ENCODE measurements at regions not wholly inside any gene's neighbourhood (a gene's known extent, or its start where the extent isn't known, plus 50 kb on each side); places are given as distances from the start of the nearest gene placed in this dataset.
"Not testable (repeated sequence)": the region's sequence is repeated elsewhere in the genome, so short reads cannot be mapped to it uniquely, and the experiment has no call there.

- Histone ChIP-seq H3K9me3 (ENCODE audit: control insufficient read depth, low read length) (peaks cover 8% of the 10 kb centered on the region), H3K4me1 (ENCODE audit: control insufficient read depth, insufficient read depth, low read length, poor library complexity, severe bottlenecking) (no peaks in the 10 kb centered on the region), H3K36me3 (ENCODE audit: control insufficient read depth, insufficient read depth, low read length) (peaks cover 4% of the 10 kb centered on the region), H3K27ac (ENCODE audit: low read depth, low read length, severe bottlenecking) (no peak overlapping the region), H3K4me3 (ENCODE audit: extremely low read depth, insufficient read depth, low read length, poor library complexity, severe bottlenecking) (no peak overlapping the region)
- WGBS, 2 experiments (ENCODE audit: insufficient coverage in 2 of 2), result 94 to 100% methylated on average over 2 of the region's 6 CpGs
These were observed 53.3 kb downstream of the TANC2 start for GRCh38 chr17:63019138-63019873.

- no peaks in the 10 kb centered on the region for H3K4me1 ChIP-seq (ENCODE audit: control insufficient read depth, insufficient read depth, low read length, poor library complexity, severe bottlenecking)
- no peak overlapping the region for H3K4me3 ChIP-seq (ENCODE audit: extremely low read depth, insufficient read depth, low read length, poor library complexity, severe bottlenecking)
- H3K9me3 ChIP-seq (ENCODE audit: control insufficient read depth, low read length), result peaks cover 8% of the 10 kb centered on the region
- H3K27ac ChIP-seq (ENCODE audit: low read depth, low read length, severe bottlenecking), result no peak overlapping the region
- 100% methylated on average over 1 of the region's 1 CpG for WGBS, 2 experiments (ENCODE audit: insufficient coverage in 2 of 2)
- H3K36me3 ChIP-seq (ENCODE audit: control insufficient read depth, insufficient read depth, low read length), result peaks cover 4% of the 10 kb centered on the region
These were observed 56.5 kb downstream of the TANC2 start for GRCh38 chr17:63022567-63022966.

- Histone ChIP-seq H3K4me3 (ENCODE audit: extremely low read depth, insufficient read depth, low read length, poor library complexity, severe bottlenecking) (no peak overlapping the region), H3K4me1 (ENCODE audit: control insufficient read depth, insufficient read depth, low read length, poor library complexity, severe bottlenecking) (no peaks in the 10 kb centered on the region), H3K27ac (ENCODE audit: low read depth, low read length, severe bottlenecking) (no peak overlapping the region), H3K9me3 (ENCODE audit: control insufficient read depth, low read length) (peaks cover 8% of the 10 kb centered on the region), H3K36me3 (ENCODE audit: control insufficient read depth, insufficient read depth, low read length) (peaks cover 4% of the 10 kb centered on the region)
- WGBS, 2 experiments (ENCODE audit: insufficient coverage in 2 of 2), result 90 to 100% methylated on average over 1 to 2 of the region's 2 CpGs
These were observed 57.0 kb downstream of the TANC2 start for GRCh38 chr17:63023049-63023448.

GRCh38 chr17:63024201-63024600 lies 58.2 kb downstream of the TANC2 start:
- Histone ChIP-seq H3K36me3 (ENCODE audit: control insufficient read depth, insufficient read depth, low read length) (peaks cover 4% of the 10 kb centered on the region), H3K4me3 (ENCODE audit: extremely low read depth, insufficient read depth, low read length, poor library complexity, severe bottlenecking) (no peak overlapping the region), H3K27ac (ENCODE audit: low read depth, low read length, severe bottlenecking) (no peak overlapping the region), H3K9me3 (ENCODE audit: control insufficient read depth, low read length) (peaks cover 8% of the 10 kb centered on the region), H3K4me1 (ENCODE audit: control insufficient read depth, insufficient read depth, low read length, poor library complexity, severe bottlenecking) (no peaks in the 10 kb centered on the region)
- 88 to 95% methylated on average over 3 to 4 of the region's 4 CpGs for WGBS, 2 experiments (ENCODE audit: insufficient coverage in 2 of 2)

- peaks cover 4% of the 10 kb centered on the region for H3K36me3 ChIP-seq (ENCODE audit: control insufficient read depth, insufficient read depth, low read length)
- no peaks in the 10 kb centered on the region for H3K4me1 ChIP-seq (ENCODE audit: control insufficient read depth, insufficient read depth, low read length, poor library complexity, severe bottlenecking)
- no peak overlapping the region for H3K27ac ChIP-seq (ENCODE audit: low read depth, low read length, severe bottlenecking)
- peaks cover 8% of the 10 kb centered on the region for H3K9me3 ChIP-seq (ENCODE audit: control insufficient read depth, low read length)
- no peak overlapping the region for H3K4me3 ChIP-seq (ENCODE audit: extremely low read depth, insufficient read depth, low read length, poor library complexity, severe bottlenecking)
These were observed 58.7 kb downstream of the TANC2 start for GRCh38 chr17:63024716-63025115.

- not testable (repeated sequence) for H3K4me3 ChIP-seq (ENCODE audit: extremely low read depth, insufficient read depth, low read length, poor library complexity, severe bottlenecking); H3K9me3 ChIP-seq (ENCODE audit: control insufficient read depth, low read length); H3K27ac ChIP-seq (ENCODE audit: low read depth, low read length, severe bottlenecking); H3K4me1 ChIP-seq (ENCODE audit: control insufficient read depth, insufficient read depth, low read length, poor library complexity, severe bottlenecking); H3K36me3 ChIP-seq (ENCODE audit: control insufficient read depth, insufficient read depth, low read length)
- 97 to 100% methylated on average over 3 of the region's 4 CpGs for WGBS, 2 experiments (ENCODE audit: insufficient coverage in 2 of 2)
These were observed 59.6 kb downstream of the TANC2 start for GRCh38 chr17:63025637-63026036.

GRCh38 chr17:63029541-63029940 lies 63.5 kb downstream of the TANC2 start:
- Histone ChIP-seq H3K4me3 (ENCODE audit: extremely low read depth, insufficient read depth, low read length, poor library complexity, severe bottlenecking) (no peak overlapping the region), H3K36me3 (ENCODE audit: control insufficient read depth, insufficient read depth, low read length) (no peaks in the 10 kb centered on the region), H3K9me3 (ENCODE audit: control insufficient read depth, low read length) (no peaks in the 10 kb centered on the region), H3K4me1 (ENCODE audit: control insufficient read depth, insufficient read depth, low read length, poor library complexity, severe bottlenecking) (no peaks in the 10 kb centered on the region), H3K27ac (ENCODE audit: low read depth, low read length, severe bottlenecking) (no peak overlapping the region)

- WGBS, 2 experiments (ENCODE audit: insufficient coverage in 2 of 2), result 91 to 100% methylated on average over 1 of the region's 2 CpGs
- H3K36me3 ChIP-seq (ENCODE audit: control insufficient read depth, insufficient read depth, low read length), result no peaks in the 10 kb centered on the region
- H3K27ac ChIP-seq (ENCODE audit: low read depth, low read length, severe bottlenecking), result no peak overlapping the region
- no peaks in the 10 kb centered on the region for H3K9me3 ChIP-seq (ENCODE audit: control insufficient read depth, low read length)
- H3K4me1 ChIP-seq (ENCODE audit: control insufficient read depth, insufficient read depth, low read length, poor library complexity, severe bottlenecking), result no peaks in the 10 kb centered on the region
- H3K4me3 ChIP-seq (ENCODE audit: extremely low read depth, insufficient read depth, low read length, poor library complexity, severe bottlenecking), result no peak overlapping the region
These were observed 66.1 kb downstream of the TANC2 start for GRCh38 chr17:63032142-63032541.

GRCh38 chr17:63033142-63033541 lies 67.1 kb downstream of the TANC2 start:
- no peak overlapping the region for H3K4me3 ChIP-seq (ENCODE audit: extremely low read depth, insufficient read depth, low read length, poor library complexity, severe bottlenecking)
- no peaks in the 10 kb centered on the region for H3K36me3 ChIP-seq (ENCODE audit: control insufficient read depth, insufficient read depth, low read length)
- H3K4me1 ChIP-seq (ENCODE audit: control insufficient read depth, insufficient read depth, low read length, poor library complexity, severe bottlenecking), result no peaks in the 10 kb centered on the region
- H3K9me3 ChIP-seq (ENCODE audit: control insufficient read depth, low read length), result no peaks in the 10 kb centered on the region
- WGBS, 2 experiments (ENCODE audit: insufficient coverage in 2 of 2), result 67 to 100% methylated on average over 1 of the region's 2 CpGs
- no peak overlapping the region for H3K27ac ChIP-seq (ENCODE audit: low read depth, low read length, severe bottlenecking)

- 80 to 97% methylated on average over 1 to 3 of the region's 4 CpGs for WGBS, 2 experiments (ENCODE audit: insufficient coverage in 2 of 2)
- Histone ChIP-seq H3K27ac (ENCODE audit: low read depth, low read length, severe bottlenecking) (no peak overlapping the region), H3K36me3 (ENCODE audit: control insufficient read depth, insufficient read depth, low read length) (no peaks in the 10 kb centered on the region), H3K4me3 (ENCODE audit: extremely low read depth, insufficient read depth, low read length, poor library complexity, severe bottlenecking) (no peak overlapping the region), H3K9me3 (ENCODE audit: control insufficient read depth, low read length) (no peaks in the 10 kb centered on the region), H3K4me1 (ENCODE audit: control insufficient read depth, insufficient read depth, low read length, poor library complexity, severe bottlenecking) (peaks cover 2% of the 10 kb centered on the region)
These were observed 69.2 kb downstream of the TANC2 start for GRCh38 chr17:63035271-63035670.

GRCh38 chr17:63035695-63036094 lies 69.7 kb downstream of the TANC2 start:
- WGBS, 2 experiments (ENCODE audit: insufficient coverage in 2 of 2), result 95% methylated on average over 2 of the region's 3 CpGs; no CpG with 5 or more reads in 1 of the 2 experiments
- no peak overlapping the region for H3K27ac ChIP-seq (ENCODE audit: low read depth, low read length, severe bottlenecking)
- H3K36me3 ChIP-seq (ENCODE audit: control insufficient read depth, insufficient read depth, low read length), result no peaks in the 10 kb centered on the region
- H3K9me3 ChIP-seq (ENCODE audit: control insufficient read depth, low read length), result no peaks in the 10 kb centered on the region
- peaks cover 2% of the 10 kb centered on the region for H3K4me1 ChIP-seq (ENCODE audit: control insufficient read depth, insufficient read depth, low read length, poor library complexity, severe bottlenecking)
- no peak overlapping the region for H3K4me3 ChIP-seq (ENCODE audit: extremely low read depth, insufficient read depth, low read length, poor library complexity, severe bottlenecking)
